CD4-positive, alpha-beta T cell treated with Interleukin-2 at 100 ng/mL for 4 hours (primary cell): ENCODE measurements at regions not wholly inside any gene's neighbourhood (a gene's known extent, or its start where the extent isn't known, plus 50 kb on each side); places are given as distances from the start of the nearest gene placed in this dataset.

ENCODE experiments used
- DNase-seq: peaks from one replicate; pipeline ENCODE4 v3.0.0-alpha.2; 2020; ENCODE audit warnings: low spot score

GRCh38 chr10:21326594-21327288, 198.7 kb downstream of the SKIDA1 start:
- no peak for DNase-seq

- no peak for DNase-seq
These were observed 206.8 kb downstream of the SKIDA1 start for GRCh38 chr10:21318540-21319167.

GRCh38 chr10:21317902-21318301, 207.6 kb downstream of the SKIDA1 start:
- no peak for DNase-seq

GRCh38 chr10:21315645-21316220, 209.7 kb downstream of the SKIDA1 start:
- no peak for DNase-seq

GRCh38 chr10:21314906-21315644, 210.4 kb downstream of the SKIDA1 start:
- DNase-seq = no peak

- DNase-seq = no peak
These were observed 211.3 kb downstream of the SKIDA1 start for GRCh38 chr10:21314111-21314626.

- DNase-seq = no peak
These were observed 211.8 kb downstream of the SKIDA1 start for GRCh38 chr10:21313691-21314090.

GRCh38 chr10:21311426-21311825, 214.1 kb downstream of the SKIDA1 start:
- DNase-seq = no peak

GRCh38 chr10:21309427-21309826, 216.1 kb downstream of the SKIDA1 start:
- DNase-seq = no peak

GRCh38 chr10:21308946-21309345, 216.5 kb downstream of the SKIDA1 start:
- no peak for DNase-seq

- no peak for DNase-seq
These were observed 217.5 kb downstream of the SKIDA1 start for GRCh38 chr10:21308018-21308417.

GRCh38 chr10:21304608-21305007, 220.9 kb downstream of the SKIDA1 start:
- DNase-seq = no peak

GRCh38 chr10:21304198-21304597, 221.3 kb downstream of the SKIDA1 start:
- DNase-seq = no peak

- DNase-seq = no peak
These were observed 224.9 kb downstream of the SKIDA1 start for GRCh38 chr10:21300551-21300950.

- no peak for DNase-seq
These were observed 226.2 kb downstream of the SKIDA1 start for GRCh38 chr10:21299330-21299729.

GRCh38 chr10:21298701-21299100, 226.8 kb downstream of the SKIDA1 start:
- DNase-seq = no peak

GRCh38 chr10:21297603-21298383, 227.7 kb downstream of the SKIDA1 start:
- no peak for DNase-seq

GRCh38 chr10:21296575-21297355, 228.7 kb downstream of the SKIDA1 start:
- DNase-seq = no peak

GRCh38 chr10:21293518-21294356, 231.7 kb downstream of the SKIDA1 start:
- DNase-seq = no peak
